ENCODE measurements at regions not wholly inside any gene's neighbourhood (a gene's known extent, or its start where the extent isn't known, plus 50 kb on each side); places are given as distances from the start of the nearest gene placed in this dataset.
A peak's percentile ranks its signal among the peaks of the same experiment; 100 is the strongest.

GRCh38 chr19:32241932-32242710 is 103.3 kb upstream of the ZNF507 start:
- no peak for DNase-seq (ENCODE audit: low spot score)

GRCh38 chr19:32246006-32246405 is 99.4 kb upstream of the ZNF507 start:
- DNase-seq (ENCODE audit: low spot score): no peak

GRCh38 chr19:32251634-32252332 is 93.6 kb upstream of the ZNF507 start:
- no peak for DNase-seq (ENCODE audit: low spot score)

GRCh38 chr19:32252333-32252669 is 93.1 kb upstream of the ZNF507 start:
- no peak for DNase-seq (ENCODE audit: low spot score)

GRCh38 chr19:32253683-32254508 is 91.5 kb upstream of the ZNF507 start:
- no peak for DNase-seq (ENCODE audit: low spot score)

GRCh38 chr19:32254509-32254890 is 90.9 kb upstream of the ZNF507 start:
- no peak for DNase-seq (ENCODE audit: low spot score)

GRCh38 chr19:32255536-32256295 is 89.7 kb upstream of the ZNF507 start:
- no peak for DNase-seq (ENCODE audit: low spot score)

- DNase-seq (ENCODE audit: low spot score): no peak
These were observed 89.0 kb upstream of the ZNF507 start for GRCh38 chr19:32256341-32256975.

GRCh38 chr19:32257326-32258073 is 87.9 kb upstream of the ZNF507 start:
- DNase-seq (ENCODE audit: low spot score): no peak

GRCh38 chr19:32258167-32258566 is 87.2 kb upstream of the ZNF507 start:
- DNase-seq (ENCODE audit: low spot score): no peak

- DNase-seq (ENCODE audit: low spot score): no peak
These were observed 80.8 kb upstream of the ZNF507 start for GRCh38 chr19:32264568-32264967.

- no peak for DNase-seq (ENCODE audit: low spot score)
These were observed 79.4 kb upstream of the ZNF507 start for GRCh38 chr19:32265995-32266394.

- DNase-seq (ENCODE audit: low spot score): no peak
These were observed 79.0 kb upstream of the ZNF507 start for GRCh38 chr19:32266460-32266859.

- no peak for DNase-seq (ENCODE audit: low spot score)
These were observed 77.0 kb upstream of the ZNF507 start for GRCh38 chr19:32268381-32268780.

GRCh38 chr19:32269831-32270230 is 75.6 kb upstream of the ZNF507 start:
- DNase-seq (ENCODE audit: low spot score): no peak

- no peak for DNase-seq (ENCODE audit: low spot score)
These were observed 71.9 kb upstream of the ZNF507 start for GRCh38 chr19:32273483-32273882.

- no peak for DNase-seq (ENCODE audit: low spot score)
These were observed 58.3 kb upstream of the ZNF507 start for GRCh38 chr19:32287086-32287485.

- DNase-seq (ENCODE audit: low spot score): peak; percentile 13
These were observed 57.6 kb upstream of the ZNF507 start for GRCh38 chr19:32287811-32288227.

- no peak for DNase-seq (ENCODE audit: low spot score)
These were observed 55.7 kb upstream of the ZNF507 start for GRCh38 chr19:32289566-32290210.

GRCh38 chr19:32291876-32292275 is 53.5 kb upstream of the ZNF507 start:
- no peak for DNase-seq (ENCODE audit: low spot score)
